Breast epithelium (tissue), 4 donors: ENCODE measurements at regions not wholly inside any gene's neighbourhood (a gene's known extent, or its start where the extent isn't known, plus 50 kb on each side); places are given as distances from the start of the nearest gene placed in this dataset.

Source experiments
- DNase-seq, 2 donors: peaks; one replicate each; pipeline ENCODE4 v3.0.0-alpha.2; 2019; ENCODE audit warnings: low spot score in 2 of 2
- H3K27ac ChIP-seq, 2 donors: fragments of 200-600 bp; sonication (generic) in 1 of 2; one replicate each; pipeline ENCODE4 v1.5.1; 2016 to 2019; ENCODE audit warnings: mild to moderate bottlenecking in 1 of 2
- H3K27me3 ChIP-seq, 2 donors: fragments of 200-600 bp; sonication (generic) in 1 of 2; one replicate each; pipeline versions ENCODE4 v1.5.1 to v1.6.0; 2017 to 2019; ENCODE audit warnings: control low read depth in 1 of 2, mild to moderate bottlenecking in 1 of 2
- H3K36me3 ChIP-seq: fragments of 200-600 bp; one replicate; pipeline ENCODE4 v1.5.1; 2019
- H3K4me1 ChIP-seq, 2 donors: fragments of 200-600 bp; sonication (generic); one replicate each; pipeline ENCODE4 v1.5.1; 2016 to 2019; ENCODE audit warnings: control low read depth in 1 of 2
- H3K4me3 ChIP-seq, 3 donors: fragments of 200-600 bp; sonication (generic); 1 replicate in 2 of 3; 2 replicates in 1 of 3; pipeline ENCODE4 v1.5.1; 2016 to 2019; ENCODE audit warnings: mild to moderate bottlenecking in 3 of 3, moderate library complexity in 2 of 3
- H3K9me3 ChIP-seq, 2 donors: fragments of 200-600 bp; sonication (generic) in 1 of 2; one replicate each; pipeline ENCODE4 v1.5.1; 2016 to 2019; ENCODE audit warnings: control low read depth in 1 of 2
- POLR2A ChIP-seq: fragments of 450-650 bp; IDR thresholded peaks from one replicate; pipeline ENCODE4 v1.6.1; 2016; ENCODE audit warnings: antibody characterized with exemption, mild to moderate bottlenecking, moderate library complexity
- POLR2AphosphoS5 ChIP-seq, 3 donors: sonication (generic); formaldehyde crosslinking; IDR thresholded peaks; one replicate each; pipeline ENCODE4 v1.6.1; 2017; ENCODE audit warnings: antibody characterized with exemption in 3 of 3
- intact Hi-C: fragments of 100-400 bp; cut with DNase I; formaldehyde crosslinking; loops from one replicate; pipeline ENCODE4 v1.15.1; 2023; ENCODE audit warnings: low total_unique reads
- TF ChIP-seq, protein P1 (sequence below), 3 donors: fragments of 450-650 bp; IDR thresholded peaks; one replicate each; pipeline ENCODE4 v1.5.1; 2016 to 2017; ENCODE audit warnings: antibody characterized with exemption in 3 of 3, mild to moderate bottlenecking in 3 of 3, moderate library complexity in 3 of 3

- Histone ChIP-seq H3K27ac (no peak overlapping the region), H3K9me3 (no peaks in the 10 kb centered on the region), H3K4me1 (no peaks in the 10 kb centered on the region), H3K27me3 (no peaks in the 10 kb centered on the region), H3K4me3 (no peak overlapping the region), H3K36me3 (no peaks in the 10 kb centered on the region)
- intact Hi-C loops, result no loop called here
- DNase-seq, result no peak
- TF ChIP-seq POLR2AphosphoS5 (IDR thresholded peaks at IDR 0.05) (no peak), POLR2A (no peak)
- TF ChIP-seq, protein P1, sequence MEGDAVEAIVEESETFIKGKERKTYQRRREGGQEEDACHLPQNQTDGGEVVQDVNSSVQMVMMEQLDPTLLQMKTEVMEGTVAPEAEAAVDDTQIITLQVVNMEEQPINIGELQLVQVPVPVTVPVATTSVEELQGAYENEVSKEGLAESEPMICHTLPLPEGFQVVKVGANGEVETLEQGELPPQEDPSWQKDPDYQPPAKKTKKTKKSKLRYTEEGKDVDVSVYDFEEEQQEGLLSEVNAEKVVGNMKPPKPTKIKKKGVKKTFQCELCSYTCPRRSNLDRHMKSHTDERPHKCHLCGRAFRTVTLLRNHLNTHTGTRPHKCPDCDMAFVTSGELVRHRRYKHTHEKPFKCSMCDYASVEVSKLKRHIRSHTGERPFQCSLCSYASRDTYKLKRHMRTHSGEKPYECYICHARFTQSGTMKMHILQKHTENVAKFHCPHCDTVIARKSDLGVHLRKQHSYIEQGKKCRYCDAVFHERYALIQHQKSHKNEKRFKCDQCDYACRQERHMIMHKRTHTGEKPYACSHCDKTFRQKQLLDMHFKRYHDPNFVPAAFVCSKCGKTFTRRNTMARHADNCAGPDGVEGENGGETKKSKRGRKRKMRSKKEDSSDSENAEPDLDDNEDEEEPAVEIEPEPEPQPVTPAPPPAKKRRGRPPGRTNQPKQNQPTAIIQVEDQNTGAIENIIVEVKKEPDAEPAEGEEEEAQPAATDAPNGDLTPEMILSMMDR (IDR thresholded peaks at IDR 0.05), result no peak
Observed at GRCh38 chr5:67451640-67452279, 255.2 kb upstream of the CD180 start.

DNA sequence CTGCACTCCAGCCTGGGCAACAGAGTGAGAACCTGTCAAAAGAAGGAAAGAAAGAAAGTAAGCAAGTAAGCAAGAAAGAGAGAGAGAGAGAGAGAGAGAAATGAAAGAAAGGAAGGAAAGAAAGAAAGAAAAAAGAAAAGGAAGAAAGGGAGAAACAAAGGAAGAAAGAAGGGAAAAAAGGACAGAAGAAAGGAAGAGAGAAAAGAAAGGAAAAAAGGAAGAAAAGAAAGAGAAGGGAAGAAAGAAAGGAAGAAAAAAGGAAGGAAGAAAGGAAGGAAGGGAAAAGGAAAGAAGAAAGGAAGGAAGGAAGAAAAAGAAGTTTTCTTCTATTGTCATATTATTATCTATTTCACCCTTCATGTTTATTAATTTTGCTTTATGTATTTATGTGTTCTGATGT, 251.1 kb upstream of the CD180 start:
- Histone ChIP-seq H3K4me1 (no peaks in the 10 kb centered on the region), H3K27me3 (no peaks in the 10 kb centered on the region), H3K27ac (no peak overlapping the region), H3K4me3 (no peak overlapping the region), H3K9me3 (no peaks in the 10 kb centered on the region), H3K36me3 (no peaks in the 10 kb centered on the region)
- no peak for DNase-seq
- intact Hi-C loops, result no loop called here
- TF ChIP-seq, protein P1 (IDR thresholded peaks at IDR 0.05), result no peak
- TF ChIP-seq POLR2A, result no peak
- no peak for TF ChIP-seq POLR2AphosphoS5 (IDR thresholded peaks at IDR 0.05)

DNA sequence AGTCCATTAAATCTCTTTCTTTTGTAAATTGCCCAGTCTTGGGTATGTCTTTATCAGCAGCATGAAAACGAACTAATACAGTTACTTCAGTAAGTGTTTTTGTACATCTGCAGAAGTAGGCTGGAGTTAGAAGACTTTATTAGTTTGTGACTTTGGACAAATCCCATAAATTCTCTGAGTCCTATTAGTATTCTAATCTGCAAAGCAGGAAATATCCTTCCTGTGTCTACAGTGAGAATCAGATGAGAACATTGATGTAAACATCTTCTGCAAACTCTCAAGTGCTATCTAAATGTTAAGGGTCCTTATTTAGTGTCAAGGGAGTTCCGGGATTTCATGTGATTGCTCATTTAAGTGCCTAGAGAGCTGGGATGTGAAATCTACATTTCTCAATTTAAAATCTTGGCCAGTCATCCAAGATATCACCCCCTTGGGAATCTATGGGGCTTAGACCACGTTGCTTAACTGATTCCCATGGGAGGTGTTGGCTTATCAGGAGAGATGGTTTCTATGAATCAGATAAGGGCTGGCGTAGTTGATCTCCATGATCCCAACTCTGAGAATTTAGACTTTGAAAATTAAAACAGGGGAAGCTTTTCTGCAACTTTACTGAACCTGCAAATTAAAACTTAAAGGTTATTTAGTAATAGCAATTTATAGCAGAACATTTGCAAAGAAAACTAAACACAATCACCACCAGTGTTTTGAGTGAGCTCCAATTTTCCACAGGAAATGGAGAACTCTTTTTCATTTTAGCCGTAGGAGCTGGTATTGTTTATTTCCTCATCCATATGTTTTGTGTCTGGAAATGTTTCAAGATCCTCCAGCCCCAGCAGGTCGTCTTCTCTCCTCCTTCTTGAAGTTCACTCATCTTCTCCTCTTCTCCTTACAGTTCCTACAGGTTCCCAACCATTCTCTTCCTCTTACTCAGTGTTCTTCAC, 241.6 kb upstream of the CD180 start:
- intact Hi-C loops, result no loop called here
- DNase-seq, result no peak
- H3K27me3 ChIP-seq, result no peaks in the 10 kb centered on the region
- no peaks in the 10 kb centered on the region for H3K4me1 ChIP-seq
- H3K27ac ChIP-seq, result no peak overlapping the region
- H3K36me3 ChIP-seq, result no peaks in the 10 kb centered on the region
- H3K9me3 ChIP-seq, result no peaks in the 10 kb centered on the region
- H3K4me3 ChIP-seq, result no peak overlapping the region
- TF ChIP-seq POLR2A (no peak), POLR2AphosphoS5 (IDR thresholded peaks at IDR 0.05) (no peak)
- TF ChIP-seq, protein P1 (IDR thresholded peaks at IDR 0.05), result no peak

- Histone ChIP-seq H3K4me3 (no peak overlapping the region), H3K9me3 (no peaks in the 10 kb centered on the region), H3K27ac (no peak overlapping the region), H3K4me1 (no peaks in the 10 kb centered on the region), H3K36me3 (no peaks in the 10 kb centered on the region), H3K27me3 (no peaks in the 10 kb centered on the region)
- intact Hi-C loops, result no loop called here
- no peak for DNase-seq
- TF ChIP-seq POLR2AphosphoS5 (IDR thresholded peaks at IDR 0.05) (no peak), POLR2A (no peak)
- TF ChIP-seq, protein P1 (IDR thresholded peaks at IDR 0.05), result no peak
Observed at GRCh38 chr5:67435032-67435431, 238.4 kb upstream of the CD180 start.

DNA sequence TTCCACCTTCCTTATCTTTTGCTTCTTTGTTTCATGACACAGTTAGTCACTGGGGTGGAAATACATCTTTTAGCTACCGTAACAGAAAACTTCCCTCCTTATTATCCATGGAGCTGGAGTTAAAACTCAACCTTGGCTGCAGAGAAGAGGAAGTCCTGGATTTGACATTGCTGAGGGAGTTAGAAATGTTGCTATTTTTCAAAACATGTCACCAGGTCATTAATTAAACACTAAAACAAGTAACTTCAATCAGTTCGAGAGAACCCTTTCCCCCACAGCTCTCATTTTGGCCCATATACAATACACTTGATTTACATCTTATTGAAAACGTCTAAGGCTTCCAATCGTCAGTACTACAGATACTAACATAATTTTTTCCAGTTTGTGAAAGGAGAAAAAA, 237.9 kb upstream of the CD180 start:
- Histone ChIP-seq H3K27me3 (no peaks in the 10 kb centered on the region), H3K4me3 (no peak overlapping the region), H3K27ac (no peak overlapping the region), H3K36me3 (no peaks in the 10 kb centered on the region), H3K9me3 (no peaks in the 10 kb centered on the region), H3K4me1 (no peaks in the 10 kb centered on the region)
- DNase-seq, result no peak
- TF ChIP-seq, protein P1 (IDR thresholded peaks at IDR 0.05), result no peak
- no peak for TF ChIP-seq POLR2A
- TF ChIP-seq POLR2AphosphoS5 (IDR thresholded peaks at IDR 0.05), result no peak
- intact Hi-C loops, result no loop called here
